K562 (cell line): ENCODE measurements at regions not wholly inside any gene's neighbourhood (a gene's known extent, or its start where the extent isn't known, plus 50 kb on each side); places are given as distances from the start of the nearest gene placed in this dataset.

Source experiments
- CBFA2T3 ChIP-seq: fragments of 450-650 bp; IDR thresholded peaks from 2 replicates; pipeline ENCODE4 v1.6.1; 2017
- FOXM1 ChIP-seq, 2 experiments: fragments of 450-650 bp in 1 of 2; sonication (generic) in 1 of 2; formaldehyde crosslinking in 1 of 2; IDR thresholded peaks; 2 replicates each; pipeline versions ENCODE4 v1.6.1 to v1.9.0; 2017 to 2022; ENCODE audit warnings: low read depth in 2 of 2, mild to moderate bottlenecking in 2 of 2, missing genetic modification reagents in 1 of 2, moderate library complexity in 1 of 2
- POLR2A ChIP-seq: fragments of 450-650 bp; conservative IDR thresholded peaks from 2 replicates; pipeline ENCODE4 v1.6.1; 2016
- RAD21 ChIP-seq, 2 experiments: fragments of 250-450 bp in 1 of 2; fragments of 450-650 bp in 1 of 2; sonication (Bioruptor Pico) in 1 of 2; formaldehyde crosslinking in 1 of 2; IDR thresholded peaks in 1 of 2; conservative IDR thresholded peaks in 1 of 2; 2 replicates each; pipeline versions ENCODE4 v1.4.0 to v1.8.0; 2020 to 2022; ENCODE audit warnings: mild to moderate bottlenecking in 2 of 2, moderate library complexity in 1 of 2
- RFX7 ChIP-seq: fragments of 250-450 bp; sonication (Bioruptor Pico); IDR thresholded peaks from 2 replicates; pipeline ENCODE4 v1.5.1; 2021; ENCODE audit warnings: mild to moderate bottlenecking
- SIN3A ChIP-seq, 2 experiments: fragments of 150-350 bp in 1 of 2; IDR thresholded peaks; 2 replicates each; pipeline ENCODE4 v1.6.1; 2011 to 2016; ENCODE audit warnings: borderline replicate concordance in 2 of 2, low read depth in 2 of 2, low read length in 2 of 2, mild to moderate bottlenecking in 2 of 2, moderate library complexity in 2 of 2; ENCODE audit not compliant: control insufficient read depth in 1 of 2
- SMAD3 ChIP-seq: fragments of 450-650 bp; formaldehyde crosslinking; conservative IDR thresholded peaks from 2 replicates; pipeline ENCODE4 v1.4.0; 2020; ENCODE audit warnings: mild to moderate bottlenecking
- ZKSCAN1 ChIP-seq: fragments of 150-350 bp; IDR thresholded peaks from 2 replicates; pipeline ENCODE4 v1.6.1; 2016; ENCODE audit warnings: low read depth, low read length
- ZNF23 ChIP-seq: fragments of 250-450 bp; sonication (Bioruptor Pico); IDR thresholded peaks from 2 replicates; pipeline ENCODE4 v1.4.0; 2020; ENCODE audit warnings: mild to moderate bottlenecking
- TF ChIP-seq, protein P1 (sequence below): sonication (generic); formaldehyde crosslinking; IDR thresholded peaks from 2 replicates; pipeline ENCODE4 v1.8.0; 2023; ENCODE audit warnings: mild to moderate bottlenecking, missing genetic modification reagents
- TF ChIP-seq, protein P2 (sequence below), 2 experiments: IDR thresholded peaks; 2 replicates each; pipeline ENCODE4 v1.6.1; 2011; ENCODE audit warnings: borderline replicate concordance in 1 of 2, control low read depth in 1 of 2, low read depth in 1 of 2, low read length in 1 of 2, mild to moderate bottlenecking in 1 of 2, mixed read lengths in 1 of 2, moderate library complexity in 1 of 2; ENCODE audit not compliant: insufficient read depth in 1 of 2, insufficient read length in 1 of 2, poor library complexity in 1 of 2, severe bottlenecking in 1 of 2; ENCODE audit errors: extremely low read depth in 1 of 2
- TF ChIP-seq, protein P3 (sequence below): fragments of 250-450 bp; sonication (Bioruptor Pico); IDR thresholded peaks from 2 replicates; pipeline ENCODE4 v1.8.0; 2022; ENCODE audit warnings: inconsistent platforms, mild to moderate bottlenecking, moderate library complexity, borderline replicate concordance
- TF ChIP-seq, protein P4 (sequence below), 3 experiments: IDR thresholded peaks in 2 of 3; conservative IDR thresholded peaks in 1 of 3; 2 replicates each; pipeline ENCODE4 v1.5.1; 2011 to 2012; ENCODE audit warnings: low read length in 3 of 3, mild to moderate bottlenecking in 3 of 3, control low read depth in 2 of 3, improper control_type of control experiment in 1 of 3, inconsistent platforms in 1 of 3, low read depth in 1 of 3, mixed read lengths in 1 of 3, moderate library complexity in 1 of 3; ENCODE audit not compliant: insufficient read depth in 2 of 3
- TF ChIP-seq, protein P5 (sequence below), 3 experiments: fragments of 200-800 bp in 1 of 3; fragments of 250-450 bp in 1 of 3; fragments of 450-650 bp in 1 of 3; sonication (Bioruptor Pico) in 1 of 3; sonication (Bioruptor generic) in 1 of 3; formaldehyde crosslinking in 1 of 3; IDR thresholded peaks; 2 replicates each; pipeline versions ENCODE4 v1.6.1 to v1.8.0; 2016 to 2022; ENCODE audit warnings: mild to moderate bottlenecking in 2 of 3, missing genetic modification characterization in 2 of 3, missing compliant biosample characterization in 1 of 3, moderate library complexity in 1 of 3

DNA sequence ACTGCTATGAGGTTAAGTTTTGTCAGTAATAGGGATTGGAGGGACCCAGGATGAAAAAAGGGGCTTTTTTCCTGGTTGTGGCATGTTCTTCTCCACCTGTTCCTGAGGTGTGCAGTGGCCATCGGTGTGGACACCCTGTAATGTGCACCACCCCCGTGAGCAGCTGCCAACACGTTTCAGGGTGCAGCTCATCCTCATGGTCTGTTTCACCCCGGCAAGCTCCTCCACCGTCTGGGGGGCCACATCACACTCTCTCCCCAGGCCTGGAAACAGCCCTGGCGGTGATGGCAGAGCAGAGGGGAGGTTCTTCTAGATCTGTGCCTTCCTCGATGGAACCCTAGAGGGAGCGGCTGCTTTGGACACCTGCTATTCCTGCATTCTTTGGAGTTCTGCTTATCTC, 435.4 kb downstream of the MATN1 start:
- no peak for TF ChIP-seq CBFA2T3
- no peak for TF ChIP-seq ZKSCAN1
- TF ChIP-seq ZNF23 (CRISPR knock-in tag) = no peak
- TF ChIP-seq FOXM1 (IDR thresholded peaks at IDR 0.05; ENCODE audit: low read depth) = no peak
- TF ChIP-seq FOXM1 (CRISPR knock-in tag; IDR thresholded peaks at IDR 0.05; ENCODE audit: low read depth) = no peak
- TF ChIP-seq, protein P1, sequence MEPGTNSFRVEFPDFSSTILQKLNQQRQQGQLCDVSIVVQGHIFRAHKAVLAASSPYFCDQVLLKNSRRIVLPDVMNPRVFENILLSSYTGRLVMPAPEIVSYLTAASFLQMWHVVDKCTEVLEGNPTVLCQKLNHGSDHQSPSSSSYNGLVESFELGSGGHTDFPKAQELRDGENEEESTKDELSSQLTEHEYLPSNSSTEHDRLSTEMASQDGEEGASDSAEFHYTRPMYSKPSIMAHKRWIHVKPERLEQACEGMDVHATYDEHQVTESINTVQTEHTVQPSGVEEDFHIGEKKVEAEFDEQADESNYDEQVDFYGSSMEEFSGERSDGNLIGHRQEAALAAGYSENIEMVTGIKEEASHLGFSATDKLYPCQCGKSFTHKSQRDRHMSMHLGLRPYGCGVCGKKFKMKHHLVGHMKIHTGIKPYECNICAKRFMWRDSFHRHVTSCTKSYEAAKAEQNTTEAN (CRISPR knock-in tag) = no peak
- no peak for TF ChIP-seq RFX7 (CRISPR knock-in tag)
- no peak for TF ChIP-seq SIN3A (IDR thresholded peaks at IDR 0.05; ENCODE audit: borderline replicate concordance in 2 of 2, control insufficient read depth in 1 of 2, low read depth in 2 of 2, low read length in 2 of 2)
- TF ChIP-seq, protein P2, sequence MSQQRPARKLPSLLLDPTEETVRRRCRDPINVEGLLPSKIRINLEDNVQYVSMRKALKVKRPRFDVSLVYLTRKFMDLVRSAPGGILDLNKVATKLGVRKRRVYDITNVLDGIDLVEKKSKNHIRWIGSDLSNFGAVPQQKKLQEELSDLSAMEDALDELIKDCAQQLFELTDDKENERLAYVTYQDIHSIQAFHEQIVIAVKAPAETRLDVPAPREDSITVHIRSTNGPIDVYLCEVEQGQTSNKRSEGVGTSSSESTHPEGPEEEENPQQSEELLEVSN (IDR thresholded peaks at IDR 0.05; ENCODE audit: borderline replicate concordance in 1 of 2, extremely low read depth in 1 of 2, insufficient read depth in 1 of 2, insufficient read length in 1 of 2, low read depth in 1 of 2, low read length in 1 of 2, poor library complexity in 1 of 2, severe bottlenecking in 1 of 2) = no peak
- TF ChIP-seq RAD21 (CRISPR knock-in tag; conservative IDR thresholded peaks at IDR 0.05 in 1 of 2, IDR thresholded peaks at IDR 0.05 in 1 of 2) = no peak
- TF ChIP-seq, protein P3, sequence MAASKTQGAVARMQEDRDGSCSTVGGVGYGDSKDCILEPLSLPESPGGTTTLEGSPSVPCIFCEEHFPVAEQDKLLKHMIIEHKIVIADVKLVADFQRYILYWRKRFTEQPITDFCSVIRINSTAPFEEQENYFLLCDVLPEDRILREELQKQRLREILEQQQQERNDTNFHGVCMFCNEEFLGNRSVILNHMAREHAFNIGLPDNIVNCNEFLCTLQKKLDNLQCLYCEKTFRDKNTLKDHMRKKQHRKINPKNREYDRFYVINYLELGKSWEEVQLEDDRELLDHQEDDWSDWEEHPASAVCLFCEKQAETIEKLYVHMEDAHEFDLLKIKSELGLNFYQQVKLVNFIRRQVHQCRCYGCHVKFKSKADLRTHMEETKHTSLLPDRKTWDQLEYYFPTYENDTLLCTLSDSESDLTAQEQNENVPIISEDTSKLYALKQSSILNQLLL = no peak
- TF ChIP-seq, protein P4, sequence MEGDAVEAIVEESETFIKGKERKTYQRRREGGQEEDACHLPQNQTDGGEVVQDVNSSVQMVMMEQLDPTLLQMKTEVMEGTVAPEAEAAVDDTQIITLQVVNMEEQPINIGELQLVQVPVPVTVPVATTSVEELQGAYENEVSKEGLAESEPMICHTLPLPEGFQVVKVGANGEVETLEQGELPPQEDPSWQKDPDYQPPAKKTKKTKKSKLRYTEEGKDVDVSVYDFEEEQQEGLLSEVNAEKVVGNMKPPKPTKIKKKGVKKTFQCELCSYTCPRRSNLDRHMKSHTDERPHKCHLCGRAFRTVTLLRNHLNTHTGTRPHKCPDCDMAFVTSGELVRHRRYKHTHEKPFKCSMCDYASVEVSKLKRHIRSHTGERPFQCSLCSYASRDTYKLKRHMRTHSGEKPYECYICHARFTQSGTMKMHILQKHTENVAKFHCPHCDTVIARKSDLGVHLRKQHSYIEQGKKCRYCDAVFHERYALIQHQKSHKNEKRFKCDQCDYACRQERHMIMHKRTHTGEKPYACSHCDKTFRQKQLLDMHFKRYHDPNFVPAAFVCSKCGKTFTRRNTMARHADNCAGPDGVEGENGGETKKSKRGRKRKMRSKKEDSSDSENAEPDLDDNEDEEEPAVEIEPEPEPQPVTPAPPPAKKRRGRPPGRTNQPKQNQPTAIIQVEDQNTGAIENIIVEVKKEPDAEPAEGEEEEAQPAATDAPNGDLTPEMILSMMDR (IDR thresholded peaks at IDR 0.05 in 2 of 3, conservative IDR thresholded peaks at IDR 0.05 in 1 of 3; ENCODE audit: insufficient read depth in 2 of 3, low read depth in 1 of 3, low read length in 3 of 3) = no peak
- no peak for TF ChIP-seq SMAD3 (CRISPR knock-in tag)
- TF ChIP-seq, protein P5, sequence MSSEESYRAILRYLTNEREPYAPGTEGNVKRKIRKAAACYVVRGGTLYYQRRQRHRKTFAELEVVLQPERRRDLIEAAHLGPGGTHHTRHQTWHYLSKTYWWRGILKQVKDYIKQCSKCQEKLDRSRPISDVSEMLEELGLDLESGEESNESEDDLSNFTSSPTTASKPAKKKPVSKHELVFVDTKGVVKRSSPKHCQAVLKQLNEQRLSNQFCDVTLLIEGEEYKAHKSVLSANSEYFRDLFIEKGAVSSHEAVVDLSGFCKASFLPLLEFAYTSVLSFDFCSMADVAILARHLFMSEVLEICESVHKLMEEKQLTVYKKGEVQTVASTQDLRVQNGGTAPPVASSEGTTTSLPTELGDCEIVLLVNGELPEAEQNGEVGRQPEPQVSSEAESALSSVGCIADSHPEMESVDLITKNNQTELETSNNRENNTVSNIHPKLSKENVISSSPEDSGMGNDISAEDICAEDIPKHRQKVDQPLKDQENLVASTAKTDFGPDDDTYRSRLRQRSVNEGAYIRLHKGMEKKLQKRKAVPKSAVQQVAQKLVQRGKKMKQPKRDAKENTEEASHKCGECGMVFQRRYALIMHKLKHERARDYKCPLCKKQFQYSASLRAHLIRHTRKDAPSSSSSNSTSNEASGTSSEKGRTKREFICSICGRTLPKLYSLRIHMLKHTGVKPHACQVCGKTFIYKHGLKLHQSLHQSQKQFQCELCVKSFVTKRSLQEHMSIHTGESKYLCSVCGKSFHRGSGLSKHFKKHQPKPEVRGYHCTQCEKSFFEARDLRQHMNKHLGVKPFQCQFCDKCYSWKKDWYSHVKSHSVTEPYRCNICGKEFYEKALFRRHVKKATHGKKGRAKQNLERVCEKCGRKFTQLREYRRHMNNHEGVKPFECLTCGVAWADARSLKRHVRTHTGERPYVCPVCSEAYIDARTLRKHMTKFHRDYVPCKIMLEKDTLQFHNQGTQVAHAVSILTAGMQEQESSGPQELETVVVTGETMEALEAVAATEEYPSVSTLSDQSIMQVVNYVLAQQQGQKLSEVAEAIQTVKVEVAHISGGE (CRISPR knock-in tag; IDR thresholded peaks at IDR 0.05) = no peak
- no peak for TF ChIP-seq POLR2A
